Astrocyte (in vitro differentiated cells and primary cell): ENCODE measurements at regions not wholly inside any gene's neighbourhood (a gene's known extent, or its start where the extent isn't known, plus 50 kb on each side); places are given as distances from the start of the nearest gene placed in this dataset.
"Not testable (repeated sequence)": the region's sequence is repeated elsewhere in the genome, so short reads cannot be mapped to it uniquely, and the experiment has no call there.

Source experiments
- CTCF ChIP-seq: IDR thresholded peaks from 2 replicates; pipeline ENCODE4 v1.5.1; 2011; ENCODE audit warnings: low read depth, mild to moderate bottlenecking, inconsistent platforms, low read length, moderate library complexity; ENCODE audit not compliant: insufficient read depth
- EZH2 ChIP-seq: IDR thresholded peaks from 2 replicates; pipeline ENCODE4 v1.6.1; 2012; ENCODE audit warnings: mild to moderate bottlenecking, low read length, inconsistent platforms; ENCODE audit not compliant: insufficient read depth

GRCh38 chr2:87425191-87425590 is 322.7 kb upstream of the PLGLB2 start:
- TF ChIP-seq CTCF, EZH2: not testable (repeated sequence)
